Keratinocyte (primary cell): ENCODE measurements at regions not wholly inside any gene's neighbourhood (a gene's known extent, or its start where the extent isn't known, plus 50 kb on each side); places are given as distances from the start of the nearest gene placed in this dataset.

ENCODE experiments used
- CTCF ChIP-seq, 3 experiments: IDR thresholded peaks in 1 of 3; conservative IDR thresholded peaks in 1 of 3; optimal IDR thresholded peaks in 1 of 3; 2 replicates in 2 of 3; 3 replicates in 1 of 3; pipeline versions ENCODE3 to v1.5.1; 2011; ENCODE audit warnings: low read length in 3 of 3, mild to moderate bottlenecking in 3 of 3, moderate library complexity in 2 of 3, control low read depth in 1 of 3, inconsistent platforms in 1 of 3; ENCODE audit not compliant: insufficient read depth in 2 of 3; ENCODE audit errors: extremely low read depth in 1 of 3
- EZH2 ChIP-seq: IDR thresholded peaks from one replicate; pipeline ENCODE4 v1.6.1; 2012; ENCODE audit warnings: inconsistent platforms, mild to moderate bottlenecking, low read length, moderate library complexity

GRCh38 chr7:134029-134428 is 58.3 kb upstream of the FAM20C start:
- TF ChIP-seq CTCF (optimal IDR thresholded peaks at IDR 0.05 in 1 of 3, IDR thresholded peaks at IDR 0.05 in 1 of 3, conservative IDR thresholded peaks at IDR 0.05 in 1 of 3; ENCODE audit: extremely low read depth in 1 of 3, insufficient read depth in 2 of 3, low read length in 3 of 3) (no peak), EZH2 (no peak)
